ENCODE measurements at regions not wholly inside any gene's neighbourhood (a gene's known extent, or its start where the extent isn't known, plus 50 kb on each side); places are given as distances from the start of the nearest gene placed in this dataset.

GRCh38 chr2:63696496-63696895, 107.7 kb downstream of the MDH1 start:
- TF ChIP-seq CTCF (conservative IDR thresholded peaks at IDR 0.05): no peak
- TF ChIP-seq ZFX (IDR thresholded peaks at IDR 0.05): no peak

Data from C4-2B (cell line).